ENCODE measurements at regions not wholly inside any gene's neighbourhood (a gene's known extent, or its start where the extent isn't known, plus 50 kb on each side); places are given as distances from the start of the nearest gene placed in this dataset.

- H2BK120ac ChIP-seq (ENCODE audit: low read depth, low read length, poor library complexity, severe bottlenecking) = no peak overlapping the region
- H2BK12ac ChIP-seq (ENCODE audit: insufficient read length, low read depth, low read length) = no peak overlapping the region
- H3K27ac ChIP-seq (ENCODE audit: insufficient read length, low read depth, low read length) = no peak overlapping the region
- no peaks in the 10 kb centered on the region for H3K9me3 ChIP-seq (ENCODE audit: control insufficient read depth, low read depth, low read length)
- H4K8ac ChIP-seq (replicated peaks; ENCODE audit: insufficient read length, low read depth, low read length) = no peak overlapping the region
- H3K9me3 Mint-ChIP-seq = no peaks in the 10 kb centered on the region
- H3K56ac ChIP-seq (ENCODE audit: insufficient read length, low read depth, low read length) = no peak overlapping the region
- H3K36me3 Mint-ChIP-seq (ENCODE audit: insufficient read depth in 1 of 3, low read depth in 3 of 3) = no peaks in the 10 kb centered on the region
- H3K14ac ChIP-seq (ENCODE audit: insufficient read depth, low read length) = no peak overlapping the region
- no peaks in the 10 kb centered on the region for H4K20me1 ChIP-seq (ENCODE audit: control insufficient read depth, insufficient read depth, insufficient read length)
- no peak overlapping the region for H4K5ac ChIP-seq (ENCODE audit: insufficient read length, low read depth, low read length)
- H3K27me3 Mint-ChIP-seq (ENCODE audit: low read depth) = no peaks in the 10 kb centered on the region; the same call in 1 of the 2 replicates
- H4K91ac ChIP-seq (ENCODE audit: insufficient read length, low read depth, low read length) = no peak overlapping the region
- H3K27me3 ChIP-seq (ENCODE audit: insufficient read depth, low read length) = no peaks in the 10 kb centered on the region
- no peak overlapping the region for H3K4me3 Mint-ChIP-seq
- H2AFZ ChIP-seq (ENCODE audit: low read length) = no peak overlapping the region
- no peak overlapping the region for H3K4me2 ChIP-seq (ENCODE audit: insufficient read depth, insufficient read length, low read length)
- H3K79me1 ChIP-seq (ENCODE audit: insufficient read depth, low read depth, low read length, poor library complexity, severe bottlenecking) = no peaks in the 10 kb centered on the region
- H3K9ac ChIP-seq (ENCODE audit: extremely low read depth, insufficient read length, low read length) = no peak overlapping the region
- H3K23ac ChIP-seq (ENCODE audit: insufficient read length, low read depth, low read length) = no peak overlapping the region
- H2BK20ac ChIP-seq (ENCODE audit: low read depth, low read length, poor library complexity, severe bottlenecking) = no peak overlapping the region
- H3K79me2 ChIP-seq (ENCODE audit: insufficient read depth, low read length) = no peaks in the 10 kb centered on the region
- DNase-seq = no peak
- H3K18ac ChIP-seq (ENCODE audit: insufficient read length, low read depth, low read length) = no peak overlapping the region
- peaks cover 6% of the 10 kb centered on the region; the same call in 1 of the 2 replicates for H3K4me1 ChIP-seq (ENCODE audit: insufficient read depth, low read length)
- H3K4me1 Mint-ChIP-seq = peaks cover 16 to 22% of the 10 kb centered on the region in 2 experiments
- TF ChIP-seq, protein P1, sequence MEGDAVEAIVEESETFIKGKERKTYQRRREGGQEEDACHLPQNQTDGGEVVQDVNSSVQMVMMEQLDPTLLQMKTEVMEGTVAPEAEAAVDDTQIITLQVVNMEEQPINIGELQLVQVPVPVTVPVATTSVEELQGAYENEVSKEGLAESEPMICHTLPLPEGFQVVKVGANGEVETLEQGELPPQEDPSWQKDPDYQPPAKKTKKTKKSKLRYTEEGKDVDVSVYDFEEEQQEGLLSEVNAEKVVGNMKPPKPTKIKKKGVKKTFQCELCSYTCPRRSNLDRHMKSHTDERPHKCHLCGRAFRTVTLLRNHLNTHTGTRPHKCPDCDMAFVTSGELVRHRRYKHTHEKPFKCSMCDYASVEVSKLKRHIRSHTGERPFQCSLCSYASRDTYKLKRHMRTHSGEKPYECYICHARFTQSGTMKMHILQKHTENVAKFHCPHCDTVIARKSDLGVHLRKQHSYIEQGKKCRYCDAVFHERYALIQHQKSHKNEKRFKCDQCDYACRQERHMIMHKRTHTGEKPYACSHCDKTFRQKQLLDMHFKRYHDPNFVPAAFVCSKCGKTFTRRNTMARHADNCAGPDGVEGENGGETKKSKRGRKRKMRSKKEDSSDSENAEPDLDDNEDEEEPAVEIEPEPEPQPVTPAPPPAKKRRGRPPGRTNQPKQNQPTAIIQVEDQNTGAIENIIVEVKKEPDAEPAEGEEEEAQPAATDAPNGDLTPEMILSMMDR (conservative IDR thresholded peaks at IDR 0.05) = no peak
- no peaks in the 10 kb centered on the region for H3K23me2 ChIP-seq (ENCODE audit: insufficient read length, low read depth, low read length, poor library complexity, severe bottlenecking)
- no CpG with 5 or more reads among the region's 2 CpGs for WGBS (ENCODE audit: extremely low coverage, insufficient read length, low lambda C conversion rate)
- H3K27ac Mint-ChIP-seq = no peak overlapping the region
- H2AK5ac ChIP-seq (ENCODE audit: insufficient read length, low read length) = no peak overlapping the region
- no peak overlapping the region for H3T11ph ChIP-seq (ENCODE audit: low read length)
- H2BK5ac ChIP-seq (ENCODE audit: insufficient read length, low read length) = no peak overlapping the region
- H2BK15ac ChIP-seq (ENCODE audit: low read depth, low read length) = no peak overlapping the region
- no peak overlapping the region for H3K4ac ChIP-seq (ENCODE audit: low read depth, low read length)
Measured at GRCh38 chr2:150557020-150557600, 69.6 kb upstream of the RND3 start.

All from H9 (cell line).